Upper lobe of left lung (tissue), 4 donors: ENCODE measurements at regions not wholly inside any gene's neighbourhood (a gene's known extent, or its start where the extent isn't known, plus 50 kb on each side); places are given as distances from the start of the nearest gene placed in this dataset.

Experiments
- POLR2A ChIP-seq, 4 donors: fragments of 450-650 bp; IDR thresholded peaks; one replicate each; pipeline ENCODE4 v1.5.1; 2016 to 2017; ENCODE audit warnings: antibody characterized with exemption in 4 of 4, mild to moderate bottlenecking in 2 of 4
- TF ChIP-seq, protein P1 (sequence below), 6 experiments: fragments of 450-650 bp in 4 of 6; fragments of 200-600 bp in 2 of 6; sonication (generic) in 2 of 6; IDR thresholded peaks; one replicate each; pipeline ENCODE4 v1.5.1; 2016 to 2019; ENCODE audit warnings: antibody characterized with exemption in 6 of 6

DNA sequence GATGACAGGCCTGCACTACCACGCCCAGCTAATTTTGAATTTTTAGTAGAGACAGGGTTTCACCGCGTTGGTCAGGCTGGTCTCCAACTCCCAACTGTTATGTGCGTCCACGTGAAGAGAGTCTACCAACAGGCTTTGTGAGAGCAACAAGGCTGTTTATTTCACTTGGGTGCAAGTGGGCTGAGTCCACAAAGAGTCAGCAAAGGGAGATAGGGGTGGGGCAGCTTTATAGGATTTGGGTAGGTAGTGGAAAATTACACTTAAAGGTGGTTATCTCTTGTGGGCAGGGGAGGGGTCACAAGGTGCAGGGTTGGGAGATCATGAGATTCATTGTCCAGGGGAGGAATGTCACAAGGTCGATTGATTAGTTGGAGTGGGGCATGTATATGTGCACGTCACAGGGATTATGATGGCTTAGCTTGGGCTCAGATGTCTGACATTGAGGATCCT, 111.6 kb downstream of the GOSR1 start:
- TF ChIP-seq, protein P1, sequence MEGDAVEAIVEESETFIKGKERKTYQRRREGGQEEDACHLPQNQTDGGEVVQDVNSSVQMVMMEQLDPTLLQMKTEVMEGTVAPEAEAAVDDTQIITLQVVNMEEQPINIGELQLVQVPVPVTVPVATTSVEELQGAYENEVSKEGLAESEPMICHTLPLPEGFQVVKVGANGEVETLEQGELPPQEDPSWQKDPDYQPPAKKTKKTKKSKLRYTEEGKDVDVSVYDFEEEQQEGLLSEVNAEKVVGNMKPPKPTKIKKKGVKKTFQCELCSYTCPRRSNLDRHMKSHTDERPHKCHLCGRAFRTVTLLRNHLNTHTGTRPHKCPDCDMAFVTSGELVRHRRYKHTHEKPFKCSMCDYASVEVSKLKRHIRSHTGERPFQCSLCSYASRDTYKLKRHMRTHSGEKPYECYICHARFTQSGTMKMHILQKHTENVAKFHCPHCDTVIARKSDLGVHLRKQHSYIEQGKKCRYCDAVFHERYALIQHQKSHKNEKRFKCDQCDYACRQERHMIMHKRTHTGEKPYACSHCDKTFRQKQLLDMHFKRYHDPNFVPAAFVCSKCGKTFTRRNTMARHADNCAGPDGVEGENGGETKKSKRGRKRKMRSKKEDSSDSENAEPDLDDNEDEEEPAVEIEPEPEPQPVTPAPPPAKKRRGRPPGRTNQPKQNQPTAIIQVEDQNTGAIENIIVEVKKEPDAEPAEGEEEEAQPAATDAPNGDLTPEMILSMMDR (IDR thresholded peaks at IDR 0.05) = no peak
- TF ChIP-seq POLR2A (IDR thresholded peaks at IDR 0.05) = no peak
